H1 (cell line): ENCODE measurements at regions not wholly inside any gene's neighbourhood (a gene's known extent, or its start where the extent isn't known, plus 50 kb on each side); places are given as distances from the start of the nearest gene placed in this dataset.

Experiments
- CTCF ChIA-PET: fragments of 300-600 bp; sonication (Branson Sonifier 250); formaldehyde crosslinking; loops from one replicate; lab custom pipeline; 2021; ENCODE audit not compliant: partially characterized antibody; lab: Charles Lee
- POLR2A ChIA-PET: fragments of 300-600 bp; sonication (Branson Sonifier 250); formaldehyde crosslinking; loops from one replicate; lab custom pipeline; 2021; ENCODE audit warnings: inconsistent platforms; ENCODE audit not compliant: partially characterized antibody; lab: Charles Lee
- DNase-seq, 2 experiments: peaks; one replicate each; pipeline versions ENCODE4 v3.0.0 to v3.0.0-alpha.2; 2010 to 2022; ENCODE audit warnings: low spot score in 2 of 2, low read depth in 1 of 2, mixed read lengths in 1 of 2
- FAIRE-seq: peaks from 2 replicates; lab custom pipeline; 2011; peaks lifted over from hg19 to GRCh38; lab: Jason Lieb, UNC
- H2AFZ ChIP-seq: 2 replicates; pipeline ENCODE4 v1.8.1; 2012; ENCODE audit warnings: low read length, inconsistent platforms
- H2AK5ac ChIP-seq: 2 replicates; pipeline ENCODE4 v1.6.1; 2013; ENCODE audit warnings: low read depth, low read length
- H2BK120ac ChIP-seq: replicated peaks from 2 replicates; pipeline ENCODE3; 2013; ENCODE audit warnings: low read depth, low read length, inconsistent platforms
- H2BK12ac ChIP-seq: 2 replicates; pipeline ENCODE4 v1.6.1; 2013; ENCODE audit warnings: low read depth, low read length
- H2BK15ac ChIP-seq: 2 replicates; pipeline ENCODE4 v1.6.1; 2013; ENCODE audit warnings: low read length
- H2BK20ac ChIP-seq: 2 replicates; pipeline ENCODE4 v1.6.1; 2013; ENCODE audit warnings: low read length
- H2BK5ac ChIP-seq: 2 replicates; pipeline ENCODE4 v1.6.1; 2013; ENCODE audit warnings: low read depth, low read length
- H3K14ac ChIP-seq: 2 replicates; pipeline ENCODE4 v1.6.1; 2013; ENCODE audit warnings: inconsistent platforms; ENCODE audit not compliant: insufficient read length
- H3K18ac ChIP-seq: 2 replicates; pipeline ENCODE4 v1.6.1; 2013; ENCODE audit warnings: low read length; ENCODE audit errors: extremely low read depth
- H3K23ac ChIP-seq: 2 replicates; pipeline ENCODE4 v1.6.1; 2013; ENCODE audit warnings: inconsistent platforms; ENCODE audit not compliant: insufficient read length
- H3K23me2 ChIP-seq: 2 replicates; pipeline ENCODE4 v1.6.1; 2013; ENCODE audit warnings: low read depth, low read length
- H3K27ac ChIP-seq: 2 replicates; pipeline ENCODE4 v1.6.1; 2011; ENCODE audit warnings: low read depth, low read length, inconsistent platforms
- H3K27me3 ChIP-seq, 4 experiments: replicated peaks in 1 of 4; 1 replicate in 1 of 4; 2 replicates in 3 of 4; pipeline versions ENCODE4 v1.6.1 to v1.8.1; 2011 to 2013; ENCODE audit warnings: low read length in 3 of 4, mild to moderate bottlenecking in 3 of 4, inconsistent platforms in 2 of 4, mixed read lengths in 2 of 4, moderate library complexity in 1 of 4; ENCODE audit not compliant: control insufficient read depth in 3 of 4, insufficient read depth in 3 of 4; ENCODE audit errors: extremely low read depth in 1 of 4
- H3K36me3 ChIP-seq, 4 experiments: 2 replicates each; pipeline versions ENCODE4 v1.6.1 to v1.8.1; 2011 to 2013; ENCODE audit warnings: mild to moderate bottlenecking in 4 of 4, low read length in 3 of 4, moderate library complexity in 2 of 4, control low read depth in 1 of 4, inconsistent platforms in 1 of 4; ENCODE audit not compliant: insufficient read depth in 4 of 4, control insufficient read depth in 2 of 4
- H3K4ac ChIP-seq: replicated peaks from 2 replicates; pipeline ENCODE3; 2013; ENCODE audit warnings: low read length, low read depth, mixed read lengths, inconsistent platforms; ENCODE audit not compliant: insufficient read length
- H3K4me1 ChIP-seq, 4 experiments: replicated peaks in 1 of 4; 1 replicate in 1 of 4; 2 replicates in 3 of 4; pipeline versions ENCODE4 v1.6.1 to v1.8.1; 2011 to 2013; ENCODE audit warnings: low read length in 3 of 4, inconsistent platforms in 2 of 4, mixed read lengths in 1 of 4; ENCODE audit not compliant: insufficient read depth in 4 of 4, control insufficient read depth in 3 of 4
- H3K4me2 ChIP-seq, 2 experiments: 2 replicates each; pipeline versions ENCODE4 v1.6.1 to v1.8.1; 2011 to 2013; ENCODE audit warnings: low read depth in 2 of 2, low read length in 2 of 2, control low read depth in 1 of 2, inconsistent platforms in 1 of 2, mild to moderate bottlenecking in 1 of 2; ENCODE audit not compliant: insufficient read depth in 1 of 2
- H3K4me3 ChIP-seq, 4 experiments: fragments of 200-600, 300-600 bp in 1 of 4; sonication (generic), shearing (Covaris generic), sonication (Bioruptor Twin) in 1 of 4; 2 replicates each; pipeline versions ENCODE4 v1.5.1 to v1.8.1; 2011 to 2016; ENCODE audit warnings: low read length in 4 of 4, low read depth in 3 of 4, control low read depth in 2 of 4, inconsistent platforms in 2 of 4, mild to moderate bottlenecking in 2 of 4, mixed read lengths in 1 of 4, moderate library complexity in 1 of 4; ENCODE audit not compliant: insufficient read depth in 2 of 4; ENCODE audit errors: extremely low read depth in 1 of 4
- H3K56ac ChIP-seq: replicated peaks from 2 replicates; pipeline ENCODE3; 2013; ENCODE audit warnings: low read depth, mild to moderate bottlenecking, mixed read lengths, low read length, inconsistent platforms; ENCODE audit not compliant: insufficient read length
- H3K79me1 ChIP-seq: 2 replicates; pipeline ENCODE4 v1.6.1; 2013; ENCODE audit warnings: low read depth, low read length, control low read depth
- H3K79me2 ChIP-seq, 2 experiments: 2 replicates each; pipeline versions ENCODE4 v1.6.1 to v1.8.1; 2012 to 2013; ENCODE audit warnings: low read length in 2 of 2, mild to moderate bottlenecking in 2 of 2, inconsistent platforms in 1 of 2; ENCODE audit not compliant: insufficient read depth in 2 of 2, control insufficient read depth in 1 of 2
- H3K9ac ChIP-seq, 4 experiments: replicated peaks in 1 of 4; 1 replicate in 1 of 4; 2 replicates in 3 of 4; pipeline versions ENCODE4 v1.6.1 to v1.8.1; 2011 to 2013; ENCODE audit warnings: low read depth in 3 of 4, low read length in 3 of 4, control low read depth in 2 of 4, mild to moderate bottlenecking in 2 of 4, moderate library complexity in 2 of 4, inconsistent platforms in 1 of 4; ENCODE audit errors: extremely low read depth in 1 of 4
- H3K9me3 ChIP-seq, 2 experiments: 2 replicates each; pipeline versions ENCODE4 v1.6.1 to v1.8.1; 2012 to 2013; ENCODE audit warnings: mild to moderate bottlenecking in 2 of 2, moderate library complexity in 2 of 2, control low read depth in 1 of 2, inconsistent platforms in 1 of 2, low read depth in 1 of 2, low read length in 1 of 2, mixed read lengths in 1 of 2; ENCODE audit not compliant: insufficient read depth in 2 of 2
- H4K20me1 ChIP-seq, 2 experiments: replicated peaks in 1 of 2; 2 replicates each; pipeline versions ENCODE3 to v1.8.1; 2011 to 2013; ENCODE audit warnings: inconsistent platforms in 2 of 2, low read length in 2 of 2, mild to moderate bottlenecking in 1 of 2; ENCODE audit not compliant: insufficient read depth in 2 of 2, control insufficient read depth in 1 of 2
- H4K5ac ChIP-seq: 2 replicates; pipeline ENCODE4 v1.6.1; 2013; ENCODE audit warnings: low read length, low read depth, mixed read lengths, inconsistent platforms; ENCODE audit not compliant: insufficient read length
- H4K8ac ChIP-seq: 2 replicates; pipeline ENCODE4 v1.8.0; 2013; ENCODE audit warnings: mild to moderate bottlenecking, moderate library complexity, low read length, inconsistent platforms; ENCODE audit not compliant: insufficient read depth; ENCODE audit errors: extremely low read depth
- H4K91ac ChIP-seq: replicated peaks from 2 replicates; pipeline ENCODE3; 2013; ENCODE audit warnings: low read length, mixed read lengths, inconsistent platforms; ENCODE audit not compliant: insufficient read length
- WGBS, 2 experiments: shearing (Covaris generic) in 1 of 2; methylation state at CpG; one replicate each; pipeline versions ENCODE4 v1.1.6 to v1.1.7; 2013 to 2015; ENCODE audit warnings: low lambda C conversion rate in 2 of 2, mixed read lengths in 2 of 2, inconsistent platforms in 1 of 2, low coverage in 1 of 2, missing lambda C conversion rate in 1 of 2; ENCODE audit not compliant: insufficient replicate concordance in 2 of 2, insufficient coverage in 1 of 2, insufficient read length in 1 of 2; ENCODE audit errors: extremely low coverage in 1 of 2, missing lambda C conversion rate in 1 of 2; 5-methylcytosine and 5-hydroxymethylcytosine counted together
- TF ChIP-seq, protein P1 (sequence below): fragments of 300-600 bp; sonication (generic); IDR thresholded peaks from 2 replicates; pipeline ENCODE4 v1.7.1; 2012; ENCODE audit warnings: low read length, moderate library complexity, mild to moderate bottlenecking, inconsistent platforms; ENCODE audit not compliant: insufficient replicate concordance

DNA sequence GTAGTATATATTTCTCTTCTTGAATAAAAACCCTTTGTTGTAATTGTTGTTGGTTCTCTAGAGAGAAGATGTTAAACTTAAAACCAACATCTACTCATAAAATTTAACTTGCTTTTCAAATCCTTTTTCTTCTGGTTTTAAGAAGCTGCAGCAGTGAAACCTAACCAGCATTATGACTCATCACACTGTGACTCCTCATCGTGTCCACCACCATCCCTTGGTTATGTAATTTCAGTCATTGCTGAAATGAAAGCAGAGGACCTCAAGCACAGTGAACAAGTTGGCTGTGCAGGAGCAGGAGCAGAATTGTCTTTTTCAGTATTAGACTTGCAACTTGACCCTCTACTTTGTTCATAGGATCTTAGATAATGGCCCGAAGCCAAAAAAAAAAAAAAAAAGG lies 64.9 kb upstream of the HTR2A start:
- Histone ChIP-seq H3K14ac (no peak overlapping the region), H3K4me3 (no peak overlapping the region), H3K56ac (no peak overlapping the region), H3K36me3 (no peaks in the 10 kb centered on the region; a peak in 1 of 8 replicates), H3K27ac (no peak overlapping the region), H2AFZ (no peak overlapping the region), H3K18ac (no peak overlapping the region), H4K91ac (no peak overlapping the region), H3K79me1 (no peaks in the 10 kb centered on the region), H2AK5ac (no peak overlapping the region), H2BK120ac (no peak overlapping the region), H3K4me1 (no peaks in the 10 kb centered on the region), H2BK15ac (no peak overlapping the region), H3K23ac (no peak overlapping the region), H4K20me1 (no peaks in the 10 kb centered on the region), H2BK20ac (no peak overlapping the region), H3K9me3 (no peaks in the 10 kb centered on the region), H4K8ac (no peak overlapping the region), H3K4me2 (no peak overlapping the region), H4K5ac (no peak overlapping the region), H3K27me3 (no peaks in the 10 kb centered on the region), H2BK12ac (no peak overlapping the region), H3K4ac (no peak overlapping the region), H3K79me2 (no peaks in the 10 kb centered on the region), H3K9ac (no peak overlapping the region), H2BK5ac (no peak overlapping the region), H3K23me2 (no peaks in the 10 kb centered on the region)
- CTCF ChIA-PET, result interaction anchor here (0.6 to 5.7 kb wide), 20 partner anchors 9 to 1577 kb away, joined by 3 to 49 read pairs (median 6); no protein-coding TSS in a partner anchor
- POLR2A ChIA-PET, result no interaction called here
- no peak for DNase-seq
- FAIRE-seq, result no peak
- 93% methylated on average over 2 of the region's 2 CpGs; no CpG with 5 or more reads in 1 of the 2 experiments for WGBS, 2 experiments
- TF ChIP-seq, protein P1, sequence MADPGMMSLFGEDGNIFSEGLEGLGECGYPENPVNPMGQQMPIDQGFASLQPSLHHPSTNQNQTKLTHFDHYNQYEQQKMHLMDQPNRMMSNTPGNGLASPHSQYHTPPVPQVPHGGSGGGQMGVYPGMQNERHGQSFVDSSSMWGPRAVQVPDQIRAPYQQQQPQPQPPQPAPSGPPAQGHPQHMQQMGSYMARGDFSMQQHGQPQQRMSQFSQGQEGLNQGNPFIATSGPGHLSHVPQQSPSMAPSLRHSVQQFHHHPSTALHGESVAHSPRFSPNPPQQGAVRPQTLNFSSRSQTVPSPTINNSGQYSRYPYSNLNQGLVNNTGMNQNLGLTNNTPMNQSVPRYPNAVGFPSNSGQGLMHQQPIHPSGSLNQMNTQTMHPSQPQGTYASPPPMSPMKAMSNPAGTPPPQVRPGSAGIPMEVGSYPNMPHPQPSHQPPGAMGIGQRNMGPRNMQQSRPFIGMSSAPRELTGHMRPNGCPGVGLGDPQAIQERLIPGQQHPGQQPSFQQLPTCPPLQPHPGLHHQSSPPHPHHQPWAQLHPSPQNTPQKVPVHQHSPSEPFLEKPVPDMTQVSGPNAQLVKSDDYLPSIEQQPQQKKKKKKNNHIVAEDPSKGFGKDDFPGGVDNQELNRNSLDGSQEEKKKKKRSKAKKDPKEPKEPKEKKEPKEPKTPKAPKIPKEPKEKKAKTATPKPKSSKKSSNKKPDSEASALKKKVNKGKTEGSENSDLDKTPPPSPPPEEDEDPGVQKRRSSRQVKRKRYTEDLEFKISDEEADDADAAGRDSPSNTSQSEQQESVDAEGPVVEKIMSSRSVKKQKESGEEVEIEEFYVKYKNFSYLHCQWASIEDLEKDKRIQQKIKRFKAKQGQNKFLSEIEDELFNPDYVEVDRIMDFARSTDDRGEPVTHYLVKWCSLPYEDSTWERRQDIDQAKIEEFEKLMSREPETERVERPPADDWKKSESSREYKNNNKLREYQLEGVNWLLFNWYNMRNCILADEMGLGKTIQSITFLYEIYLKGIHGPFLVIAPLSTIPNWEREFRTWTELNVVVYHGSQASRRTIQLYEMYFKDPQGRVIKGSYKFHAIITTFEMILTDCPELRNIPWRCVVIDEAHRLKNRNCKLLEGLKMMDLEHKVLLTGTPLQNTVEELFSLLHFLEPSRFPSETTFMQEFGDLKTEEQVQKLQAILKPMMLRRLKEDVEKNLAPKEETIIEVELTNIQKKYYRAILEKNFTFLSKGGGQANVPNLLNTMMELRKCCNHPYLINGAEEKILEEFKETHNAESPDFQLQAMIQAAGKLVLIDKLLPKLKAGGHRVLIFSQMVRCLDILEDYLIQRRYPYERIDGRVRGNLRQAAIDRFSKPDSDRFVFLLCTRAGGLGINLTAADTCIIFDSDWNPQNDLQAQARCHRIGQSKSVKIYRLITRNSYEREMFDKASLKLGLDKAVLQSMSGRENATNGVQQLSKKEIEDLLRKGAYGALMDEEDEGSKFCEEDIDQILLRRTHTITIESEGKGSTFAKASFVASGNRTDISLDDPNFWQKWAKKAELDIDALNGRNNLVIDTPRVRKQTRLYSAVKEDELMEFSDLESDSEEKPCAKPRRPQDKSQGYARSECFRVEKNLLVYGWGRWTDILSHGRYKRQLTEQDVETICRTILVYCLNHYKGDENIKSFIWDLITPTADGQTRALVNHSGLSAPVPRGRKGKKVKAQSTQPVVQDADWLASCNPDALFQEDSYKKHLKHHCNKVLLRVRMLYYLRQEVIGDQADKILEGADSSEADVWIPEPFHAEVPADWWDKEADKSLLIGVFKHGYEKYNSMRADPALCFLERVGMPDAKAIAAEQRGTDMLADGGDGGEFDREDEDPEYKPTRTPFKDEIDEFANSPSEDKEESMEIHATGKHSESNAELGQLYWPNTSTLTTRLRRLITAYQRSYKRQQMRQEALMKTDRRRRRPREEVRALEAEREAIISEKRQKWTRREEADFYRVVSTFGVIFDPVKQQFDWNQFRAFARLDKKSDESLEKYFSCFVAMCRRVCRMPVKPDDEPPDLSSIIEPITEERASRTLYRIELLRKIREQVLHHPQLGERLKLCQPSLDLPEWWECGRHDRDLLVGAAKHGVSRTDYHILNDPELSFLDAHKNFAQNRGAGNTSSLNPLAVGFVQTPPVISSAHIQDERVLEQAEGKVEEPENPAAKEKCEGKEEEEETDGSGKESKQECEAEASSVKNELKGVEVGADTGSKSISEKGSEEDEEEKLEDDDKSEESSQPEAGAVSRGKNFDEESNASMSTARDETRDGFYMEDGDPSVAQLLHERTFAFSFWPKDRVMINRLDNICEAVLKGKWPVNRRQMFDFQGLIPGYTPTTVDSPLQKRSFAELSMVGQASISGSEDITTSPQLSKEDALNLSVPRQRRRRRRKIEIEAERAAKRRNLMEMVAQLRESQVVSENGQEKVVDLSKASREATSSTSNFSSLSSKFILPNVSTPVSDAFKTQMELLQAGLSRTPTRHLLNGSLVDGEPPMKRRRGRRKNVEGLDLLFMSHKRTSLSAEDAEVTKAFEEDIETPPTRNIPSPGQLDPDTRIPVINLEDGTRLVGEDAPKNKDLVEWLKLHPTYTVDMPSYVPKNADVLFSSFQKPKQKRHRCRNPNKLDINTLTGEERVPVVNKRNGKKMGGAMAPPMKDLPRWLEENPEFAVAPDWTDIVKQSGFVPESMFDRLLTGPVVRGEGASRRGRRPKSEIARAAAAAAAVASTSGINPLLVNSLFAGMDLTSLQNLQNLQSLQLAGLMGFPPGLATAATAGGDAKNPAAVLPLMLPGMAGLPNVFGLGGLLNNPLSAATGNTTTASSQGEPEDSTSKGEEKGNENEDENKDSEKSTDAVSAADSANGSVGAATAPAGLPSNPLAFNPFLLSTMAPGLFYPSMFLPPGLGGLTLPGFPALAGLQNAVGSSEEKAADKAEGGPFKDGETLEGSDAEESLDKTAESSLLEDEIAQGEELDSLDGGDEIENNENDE, result no peak
